ENCODE measurements at regions not wholly inside any gene's neighbourhood (a gene's known extent, or its start where the extent isn't known, plus 50 kb on each side); places are given as distances from the start of the nearest gene placed in this dataset.

DNA sequence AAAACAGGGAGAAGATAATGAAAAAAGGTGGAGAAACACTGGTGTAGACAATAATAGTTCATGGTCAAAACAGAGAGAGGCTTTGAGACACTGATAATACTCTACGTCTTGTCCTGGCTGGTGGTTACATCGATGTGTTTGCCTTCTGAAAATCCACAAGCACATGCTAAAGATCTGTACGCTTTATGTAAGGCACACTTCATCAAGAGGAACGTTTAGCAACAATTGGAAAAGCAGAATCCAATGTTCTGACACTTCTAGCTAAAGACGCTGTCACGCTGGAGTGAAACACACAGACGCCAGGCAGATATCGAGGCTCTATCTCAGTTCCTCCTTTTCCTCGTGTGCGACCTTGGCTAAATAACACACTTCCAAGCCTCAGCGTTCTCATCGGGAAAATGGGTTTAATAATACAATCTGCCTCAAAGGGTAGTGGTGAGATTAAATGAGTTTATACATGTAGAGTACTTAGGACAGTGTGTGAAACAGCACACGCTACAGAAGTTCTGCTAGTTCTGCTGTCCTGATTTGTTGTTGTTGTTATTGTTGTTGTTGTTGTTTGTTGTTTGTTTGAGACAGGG, 386.1 kb downstream of the SETD4 start:
- DNase-seq (ENCODE audit: low read depth) = no peak
- no peak overlapping the region for H3K4me3 ChIP-seq (ENCODE audit: low read depth, low read length)
- TF ChIP-seq MYC (IDR thresholded peaks at IDR 0.05; ENCODE audit: low read depth, low read length) = no peak
- TF ChIP-seq, protein P1, sequence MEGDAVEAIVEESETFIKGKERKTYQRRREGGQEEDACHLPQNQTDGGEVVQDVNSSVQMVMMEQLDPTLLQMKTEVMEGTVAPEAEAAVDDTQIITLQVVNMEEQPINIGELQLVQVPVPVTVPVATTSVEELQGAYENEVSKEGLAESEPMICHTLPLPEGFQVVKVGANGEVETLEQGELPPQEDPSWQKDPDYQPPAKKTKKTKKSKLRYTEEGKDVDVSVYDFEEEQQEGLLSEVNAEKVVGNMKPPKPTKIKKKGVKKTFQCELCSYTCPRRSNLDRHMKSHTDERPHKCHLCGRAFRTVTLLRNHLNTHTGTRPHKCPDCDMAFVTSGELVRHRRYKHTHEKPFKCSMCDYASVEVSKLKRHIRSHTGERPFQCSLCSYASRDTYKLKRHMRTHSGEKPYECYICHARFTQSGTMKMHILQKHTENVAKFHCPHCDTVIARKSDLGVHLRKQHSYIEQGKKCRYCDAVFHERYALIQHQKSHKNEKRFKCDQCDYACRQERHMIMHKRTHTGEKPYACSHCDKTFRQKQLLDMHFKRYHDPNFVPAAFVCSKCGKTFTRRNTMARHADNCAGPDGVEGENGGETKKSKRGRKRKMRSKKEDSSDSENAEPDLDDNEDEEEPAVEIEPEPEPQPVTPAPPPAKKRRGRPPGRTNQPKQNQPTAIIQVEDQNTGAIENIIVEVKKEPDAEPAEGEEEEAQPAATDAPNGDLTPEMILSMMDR (IDR thresholded peaks at IDR 0.05; ENCODE audit: low read depth, low read length) = no peak
- TF ChIP-seq, protein P2, sequence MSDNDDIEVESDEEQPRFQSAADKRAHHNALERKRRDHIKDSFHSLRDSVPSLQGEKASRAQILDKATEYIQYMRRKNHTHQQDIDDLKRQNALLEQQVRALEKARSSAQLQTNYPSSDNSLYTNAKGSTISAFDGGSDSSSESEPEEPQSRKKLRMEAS (IDR thresholded peaks at IDR 0.05; ENCODE audit: low read depth, low read length) = no peak
- TF ChIP-seq POLR2A (IDR thresholded peaks at IDR 0.05; ENCODE audit: extremely low read depth, insufficient read length) = no peak

DNA sequence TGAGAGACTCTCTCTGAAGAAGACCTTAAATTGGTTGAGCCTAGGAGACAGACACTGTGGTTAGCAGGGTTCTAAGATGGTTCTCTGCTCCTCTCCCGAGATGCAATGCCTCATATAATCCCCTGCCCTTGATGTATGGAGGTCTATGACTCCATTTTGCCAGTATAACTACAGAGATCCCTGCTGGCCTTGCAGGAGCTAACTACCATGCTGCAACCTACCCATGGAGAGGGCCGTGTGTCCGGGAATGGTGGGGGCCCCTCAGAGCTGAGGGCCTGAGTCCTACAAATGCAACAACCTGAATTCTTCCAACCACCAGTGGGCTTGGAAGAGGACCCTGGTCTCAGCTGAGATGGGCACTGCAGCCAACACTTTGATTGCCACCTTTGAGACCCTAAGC, 388.0 kb downstream of the SETD4 start:
- TF ChIP-seq MYC (IDR thresholded peaks at IDR 0.05; ENCODE audit: low read depth, low read length) = no peak
- TF ChIP-seq, protein P1 (IDR thresholded peaks at IDR 0.05; ENCODE audit: low read depth, low read length) = no peak
- TF ChIP-seq, protein P2 (IDR thresholded peaks at IDR 0.05; ENCODE audit: low read depth, low read length) = no peak
- no peak for TF ChIP-seq POLR2A (IDR thresholded peaks at IDR 0.05; ENCODE audit: extremely low read depth, insufficient read length)
- no peak for DNase-seq (ENCODE audit: low read depth)
- no peak overlapping the region for H3K4me3 ChIP-seq (ENCODE audit: low read depth, low read length)

DNA sequence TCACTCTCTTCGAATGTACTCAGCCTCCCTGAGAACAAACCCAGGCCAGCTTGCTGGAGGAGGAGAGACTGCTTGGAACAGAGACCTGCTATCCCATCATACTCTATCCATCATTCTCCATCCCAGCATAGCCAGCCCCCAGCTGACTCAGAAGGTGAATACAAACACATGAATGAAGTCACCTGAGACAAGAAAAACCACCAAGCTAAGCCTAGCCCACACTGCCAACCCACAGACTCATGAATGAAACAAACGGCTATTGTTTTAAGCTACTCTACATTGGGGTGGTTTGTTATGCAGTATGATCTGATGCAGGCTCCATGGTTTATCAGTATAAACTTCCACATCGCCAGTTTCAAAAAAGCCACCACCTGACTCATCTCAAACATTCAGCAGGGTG, 395.6 kb downstream of the SETD4 start:
- DNase-seq (ENCODE audit: low read depth) = no peak
- H3K4me3 ChIP-seq (ENCODE audit: low read depth, low read length) = no peak overlapping the region
- TF ChIP-seq, protein P2 (IDR thresholded peaks at IDR 0.05; ENCODE audit: low read depth, low read length) = no peak
- TF ChIP-seq, protein P1 (IDR thresholded peaks at IDR 0.05; ENCODE audit: low read depth, low read length) = no peak
- TF ChIP-seq POLR2A (IDR thresholded peaks at IDR 0.05; ENCODE audit: extremely low read depth, insufficient read length) = no peak
- TF ChIP-seq MYC (IDR thresholded peaks at IDR 0.05; ENCODE audit: low read depth, low read length) = no peak

DNA sequence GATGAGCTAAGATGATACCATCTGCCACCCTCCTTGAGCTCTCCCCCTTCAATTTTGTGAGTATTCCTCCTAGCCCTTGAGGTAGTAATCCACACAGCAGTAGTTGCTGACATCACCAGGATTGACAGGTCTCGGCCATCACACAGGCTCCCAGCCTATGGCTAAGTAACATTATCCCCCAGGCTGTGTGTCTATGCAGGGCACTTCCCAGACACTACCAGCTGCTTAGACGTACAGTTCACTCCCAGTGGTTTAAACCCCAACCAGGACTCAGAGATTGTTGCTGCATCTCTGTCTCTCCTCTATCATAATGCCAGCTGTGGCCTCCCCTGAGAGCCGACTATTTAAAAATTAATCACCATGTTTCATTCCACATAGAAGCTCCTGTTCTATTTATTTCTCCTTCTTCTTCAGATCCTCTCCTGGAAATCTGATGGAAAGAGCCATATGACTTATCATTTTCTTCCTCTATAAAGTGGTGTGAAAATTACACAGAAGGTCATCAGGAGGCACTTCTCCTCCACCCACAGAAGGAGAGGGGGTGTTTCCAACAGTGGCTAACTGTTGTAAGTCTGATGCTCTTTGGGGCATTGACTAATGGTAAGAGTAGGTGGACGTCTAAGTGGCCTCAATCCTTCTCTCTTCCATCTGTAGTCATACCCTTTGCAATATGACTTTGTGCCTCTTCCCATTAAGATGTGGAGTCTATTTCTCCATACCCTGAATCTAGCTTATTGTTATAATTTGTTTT, 396.3 kb downstream of the SETD4 start:
- no peak for DNase-seq (ENCODE audit: low read depth)
- no peak overlapping the region for H3K4me3 ChIP-seq (ENCODE audit: low read depth, low read length)
- TF ChIP-seq, protein P2 (IDR thresholded peaks at IDR 0.05; ENCODE audit: low read depth, low read length) = no peak
- TF ChIP-seq, protein P1 (IDR thresholded peaks at IDR 0.05; ENCODE audit: low read depth, low read length) = no peak
- no peak for TF ChIP-seq POLR2A (IDR thresholded peaks at IDR 0.05; ENCODE audit: extremely low read depth, insufficient read length)
- TF ChIP-seq MYC (IDR thresholded peaks at IDR 0.05; ENCODE audit: low read depth, low read length) = no peak

DNA sequence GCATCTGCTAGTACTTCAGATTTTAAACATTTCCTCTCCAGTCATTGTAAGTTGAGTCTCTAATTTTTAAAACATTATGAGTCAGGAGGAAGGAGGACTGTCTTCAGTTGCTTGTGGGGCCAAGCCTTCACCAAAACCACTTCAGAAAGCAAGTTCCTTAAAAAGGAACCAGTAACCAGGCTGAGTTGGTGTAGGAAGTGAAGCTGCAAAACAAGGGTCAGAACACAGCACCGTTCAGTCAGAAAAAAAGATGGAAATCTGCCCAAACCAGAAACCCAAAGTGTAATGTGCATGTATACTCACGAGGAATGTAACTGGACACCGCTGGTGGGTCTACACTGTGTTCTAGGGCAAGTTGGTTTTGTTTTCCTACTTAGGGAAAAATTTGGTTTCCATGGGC, 402.1 kb downstream of the SETD4 start:
- no peak overlapping the region for H3K4me3 ChIP-seq (ENCODE audit: low read depth, low read length)
- TF ChIP-seq POLR2A (IDR thresholded peaks at IDR 0.05; ENCODE audit: extremely low read depth, insufficient read length) (no peak), MYC (IDR thresholded peaks at IDR 0.05; ENCODE audit: low read depth, low read length) (no peak)
- TF ChIP-seq, protein P2 (IDR thresholded peaks at IDR 0.05; ENCODE audit: low read depth, low read length) = no peak
- TF ChIP-seq, protein P1 (IDR thresholded peaks at IDR 0.05; ENCODE audit: low read depth, low read length) = no peak
- DNase-seq (ENCODE audit: low read depth) = peak; percentile 77
